Central memory CD4-positive, alpha-beta T cell (primary cell): ENCODE measurements at regions not wholly inside any gene's neighbourhood (a gene's known extent, or its start where the extent isn't known, plus 50 kb on each side); places are given as distances from the start of the nearest gene placed in this dataset.
"Not testable (repeated sequence)": the region's sequence is repeated elsewhere in the genome, so short reads cannot be mapped to it uniquely, and the experiment has no call there.

Source experiments
- DNase-seq: peaks from one replicate; pipeline ENCODE4 v3.0.0; 2022

DNA sequence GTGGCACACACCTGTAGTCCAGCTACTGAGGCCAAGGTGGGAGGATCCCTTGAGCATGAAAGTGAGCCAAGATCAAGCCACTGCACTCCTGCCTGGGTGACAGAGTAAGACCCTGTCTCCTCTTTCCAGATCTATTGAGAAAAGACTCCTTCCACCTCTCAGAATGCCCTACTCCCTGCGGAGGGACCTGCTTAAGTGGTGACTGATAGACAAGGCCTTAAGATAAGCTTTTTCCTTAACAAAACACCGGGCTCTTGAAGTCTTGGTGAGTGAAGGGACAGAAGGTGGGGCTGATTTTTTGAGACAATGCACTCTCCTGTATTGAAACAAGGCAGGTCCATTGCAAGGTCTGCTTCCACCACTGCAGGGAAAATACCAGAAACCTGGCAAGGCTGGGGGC, 338.4 kb upstream of the FRG2C start:
- no peak for DNase-seq

DNA sequence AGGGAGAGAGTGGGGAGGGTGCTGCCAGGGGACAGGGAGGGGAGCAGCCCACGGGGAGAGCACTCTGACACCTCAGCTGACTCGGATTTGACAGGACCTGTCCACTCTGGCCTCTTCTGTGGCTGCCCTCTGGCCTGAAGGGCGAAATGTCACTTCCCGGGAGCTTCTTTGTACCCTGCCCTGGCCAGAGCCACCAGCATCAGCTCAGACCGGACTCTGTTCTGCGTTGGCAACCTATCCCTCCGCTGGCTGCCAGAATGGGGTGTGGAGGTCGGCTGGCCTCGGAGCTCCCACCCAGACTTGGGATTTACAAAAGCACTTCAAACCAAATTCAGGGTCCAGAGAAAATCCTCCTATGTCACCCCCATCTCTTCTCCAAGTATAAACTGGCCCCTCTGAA, 336.7 kb upstream of the FRG2C start:
- no peak for DNase-seq

DNA sequence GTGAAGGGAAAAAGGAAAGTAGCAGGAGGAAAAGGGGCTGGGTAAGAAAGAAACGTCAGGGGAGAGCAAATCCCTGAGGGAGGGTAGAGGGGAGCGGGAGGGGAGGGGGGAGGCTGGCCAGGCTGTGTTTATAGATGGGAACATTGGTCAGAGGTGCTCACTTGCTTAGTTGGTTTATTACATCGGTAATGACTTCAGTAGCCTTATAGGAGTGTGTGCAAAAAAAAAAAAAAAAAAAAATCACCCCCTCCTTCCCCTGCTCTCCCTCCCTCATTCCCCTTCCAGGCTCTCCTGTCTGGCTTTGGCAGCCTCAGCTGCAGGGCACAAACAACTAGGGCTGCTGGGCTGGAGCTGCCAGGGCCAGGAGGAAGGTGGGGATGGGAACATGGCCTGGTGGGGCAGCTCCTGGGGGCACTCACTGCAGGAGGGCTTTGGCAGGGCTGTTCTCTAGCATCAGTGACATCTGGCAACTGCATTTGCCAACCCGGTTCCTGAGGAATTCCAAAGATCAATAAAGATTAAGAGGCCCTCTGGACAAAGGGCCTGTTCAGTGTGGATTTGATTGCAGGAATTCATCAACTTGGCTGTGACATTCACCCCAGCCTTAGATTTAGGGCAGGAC, 334.5 kb upstream of the FRG2C start:
- no peak for DNase-seq

DNA sequence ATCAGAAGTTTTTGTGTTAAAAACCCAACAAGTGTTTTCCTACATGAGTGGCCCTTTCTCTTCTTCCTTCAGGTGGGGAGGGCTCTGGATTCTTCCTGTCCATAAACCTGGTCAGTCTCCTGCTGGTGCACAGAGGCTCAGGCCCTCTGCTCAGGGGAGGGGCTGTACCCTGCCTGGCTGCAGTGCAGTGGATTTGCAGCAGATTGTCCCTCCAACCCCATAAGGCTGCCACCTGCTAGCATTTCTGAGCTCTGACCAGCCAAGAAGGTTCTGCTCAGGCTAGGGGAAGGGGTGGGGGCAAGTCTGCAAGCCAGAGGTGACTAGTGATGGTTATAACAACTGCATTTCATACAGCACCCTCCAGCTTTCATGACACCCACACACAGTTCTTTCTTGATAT, 333.7 kb upstream of the FRG2C start:
- not testable (repeated sequence) for DNase-seq

DNA sequence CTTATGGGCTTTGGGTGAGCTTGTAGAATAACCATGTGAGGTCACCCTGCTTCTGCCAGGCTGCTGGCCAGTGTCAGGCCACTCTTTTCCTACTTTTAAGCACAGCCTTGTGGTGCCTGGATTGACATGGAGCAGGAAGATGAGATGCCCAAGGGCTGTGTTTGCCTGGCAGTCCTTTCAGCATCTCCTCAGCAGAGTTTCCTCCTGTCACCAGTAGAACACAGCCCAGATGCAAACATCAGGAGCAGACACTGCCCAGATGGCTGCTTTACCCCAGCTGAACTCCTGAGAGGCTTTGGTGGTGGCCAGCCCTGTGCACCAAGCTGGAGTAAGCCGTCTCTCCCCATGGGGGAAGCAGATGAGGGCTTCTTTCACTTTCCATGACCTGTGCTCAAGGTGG, 332.0 kb upstream of the FRG2C start:
- not testable (repeated sequence) for DNase-seq

DNA sequence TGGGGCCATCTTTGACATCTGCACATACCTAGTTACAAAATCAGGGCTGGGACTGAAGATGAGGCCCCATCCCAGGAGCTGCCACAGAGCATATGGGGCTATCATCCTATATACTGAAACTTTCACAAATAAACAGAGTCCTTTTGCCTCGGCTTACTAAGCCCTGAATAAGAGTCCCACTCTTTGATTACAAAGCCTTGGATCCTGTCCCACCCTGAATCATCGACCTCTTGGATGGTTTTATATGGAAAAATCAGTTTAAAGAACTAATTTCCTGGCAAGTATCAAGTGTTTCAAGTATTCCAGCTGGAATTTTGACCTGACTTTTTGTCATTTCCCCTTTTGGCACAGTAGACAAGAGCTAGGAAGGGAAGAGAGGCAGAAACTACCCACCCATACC, 331.3 kb upstream of the FRG2C start:
- DNase-seq = no peak

DNA sequence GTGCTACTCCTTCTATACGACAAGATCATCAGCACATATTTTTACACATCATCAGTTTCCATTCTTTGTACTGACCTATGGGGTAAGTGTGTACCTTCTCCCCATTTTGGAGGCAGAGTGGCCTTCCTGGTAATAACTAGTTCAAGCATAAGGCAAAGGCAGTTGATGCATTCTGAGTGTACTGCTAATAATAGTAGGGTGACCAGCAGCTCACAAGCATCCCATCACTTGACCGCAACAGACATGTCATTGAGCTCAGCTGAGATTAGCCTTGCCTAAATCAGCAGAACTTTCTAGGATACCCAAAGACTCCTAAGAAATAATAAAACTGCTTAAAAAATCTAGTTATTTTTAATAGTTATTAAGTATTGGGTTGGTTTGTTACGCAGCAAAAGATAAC, 329.8 kb upstream of the FRG2C start:
- DNase-seq = no peak

DNA sequence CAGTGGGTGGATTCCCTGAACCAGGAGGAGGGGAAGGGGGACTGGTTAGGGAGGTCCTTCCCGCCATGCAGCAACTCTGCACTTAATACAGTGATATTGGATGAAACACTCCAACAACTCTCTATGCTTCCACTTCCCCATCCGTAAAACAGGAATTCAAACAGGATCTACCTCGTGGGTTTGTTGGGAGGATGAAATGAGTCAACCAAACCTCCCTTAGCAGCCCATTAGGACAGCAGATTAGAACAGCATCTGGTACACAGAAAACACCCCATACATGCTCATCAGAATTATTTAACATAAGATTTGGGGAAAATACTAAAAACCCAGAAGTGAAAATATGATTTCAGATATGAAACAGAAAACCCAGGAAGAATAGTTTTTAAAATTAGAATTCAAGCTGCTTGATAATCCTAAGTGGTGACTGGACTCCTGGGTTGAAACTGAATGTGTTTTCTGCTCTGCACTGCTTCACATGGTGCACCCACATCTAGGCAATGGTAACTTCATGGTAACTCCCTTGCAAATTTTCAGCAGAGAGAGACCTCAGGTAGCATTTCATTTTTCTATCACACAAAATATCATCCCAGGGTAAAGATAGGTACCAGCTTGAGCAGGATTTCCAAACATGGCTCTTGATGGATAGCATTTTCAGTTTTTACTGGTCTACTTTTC, 326.8 kb upstream of the FRG2C start:
- DNase-seq = no peak

DNA sequence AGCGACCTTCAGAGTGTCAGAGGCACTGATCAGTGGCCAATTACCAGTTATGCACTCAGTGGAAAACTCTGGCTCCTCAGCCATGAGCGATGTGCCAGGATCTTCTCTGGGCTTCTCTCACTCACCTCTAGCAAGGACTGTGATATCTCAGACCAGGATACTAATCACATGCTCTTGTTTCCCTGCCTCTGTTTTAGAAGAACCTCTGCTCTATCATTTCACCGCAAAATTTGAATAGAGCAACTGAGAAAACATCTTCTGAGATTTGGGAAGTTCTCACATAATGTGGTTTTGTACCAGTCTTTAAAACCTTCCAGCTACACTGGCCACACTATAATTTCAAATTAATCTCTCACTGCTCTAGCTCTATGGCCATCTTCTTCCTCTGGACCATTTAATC, 325.8 kb upstream of the FRG2C start:
- DNase-seq = no peak

DNA sequence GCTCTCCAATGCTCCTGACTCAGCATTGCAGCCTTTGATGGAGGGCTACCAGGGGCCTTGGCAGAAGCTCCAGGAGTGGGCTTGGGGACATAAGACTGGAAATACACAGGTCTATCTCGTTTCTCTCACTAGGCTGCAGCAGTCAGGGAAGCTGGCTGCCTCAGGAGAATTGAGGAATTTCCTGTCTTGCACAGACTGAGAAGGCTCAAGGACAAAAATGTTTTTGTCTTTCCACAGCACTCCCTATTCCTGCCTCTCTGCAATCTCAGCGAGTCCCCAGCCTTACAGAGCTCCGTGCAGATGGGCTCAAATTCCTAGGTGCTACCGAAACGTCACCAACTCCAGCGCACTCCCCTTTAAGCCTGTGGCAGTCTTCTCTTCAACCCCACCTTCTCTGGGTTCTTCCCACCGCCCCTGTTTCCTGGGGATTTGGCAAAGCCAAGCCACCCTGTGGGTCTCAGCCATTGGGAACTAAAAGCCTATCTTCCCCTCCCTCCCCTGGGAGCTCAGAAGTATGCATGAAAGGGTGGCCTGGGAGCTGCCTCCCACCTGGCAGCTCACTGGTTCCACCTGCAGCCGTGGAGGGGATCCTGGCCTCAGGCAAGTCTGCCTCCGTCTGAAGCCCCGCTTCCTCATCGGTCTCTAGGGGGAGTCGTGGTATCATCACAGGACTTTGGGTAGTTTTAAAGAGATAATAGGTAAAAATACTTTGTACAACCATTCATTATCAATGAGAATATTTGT, 322.6 kb upstream of the FRG2C start:
- DNase-seq = no peak

DNA sequence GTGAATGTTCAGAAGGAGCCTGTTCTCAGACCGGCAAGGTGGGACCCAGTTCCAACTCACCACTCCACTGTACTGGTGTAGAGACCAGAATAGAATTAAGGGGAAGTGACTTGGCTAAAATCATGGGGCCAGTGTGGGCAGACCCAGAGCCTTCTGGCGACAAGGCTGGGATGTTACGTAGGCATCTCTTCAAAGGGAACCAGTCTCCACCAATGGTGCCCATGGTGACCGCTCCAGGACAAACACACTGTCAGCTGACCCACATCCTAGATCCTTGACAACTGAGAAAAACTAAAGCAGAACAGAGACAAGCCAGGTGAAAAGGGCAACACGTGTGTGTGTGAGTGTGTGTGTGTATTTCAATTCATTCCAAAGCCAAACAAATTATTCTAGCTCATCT, 321.7 kb upstream of the FRG2C start:
- DNase-seq = no peak

DNA sequence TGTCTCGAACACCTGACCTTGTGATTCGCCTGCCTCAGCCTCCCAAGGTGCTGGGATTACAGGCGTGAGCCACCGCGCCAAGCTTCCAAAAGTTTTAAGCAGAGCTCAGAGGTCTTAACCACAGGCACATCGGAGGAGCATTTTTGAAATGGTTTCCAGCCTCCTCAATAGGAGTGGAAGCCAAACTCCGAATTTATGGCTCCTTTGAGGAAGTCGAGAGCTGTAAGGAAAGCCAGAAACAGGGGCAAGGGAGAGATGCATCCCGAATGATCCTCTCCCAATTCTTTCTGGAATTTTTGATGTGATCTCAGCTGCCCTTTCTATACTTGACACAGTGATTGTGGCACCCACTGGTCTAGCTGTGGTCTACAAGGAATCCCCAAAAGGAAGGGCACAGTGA, 313.6 kb upstream of the FRG2C start:
- DNase-seq = not testable (repeated sequence)

DNA sequence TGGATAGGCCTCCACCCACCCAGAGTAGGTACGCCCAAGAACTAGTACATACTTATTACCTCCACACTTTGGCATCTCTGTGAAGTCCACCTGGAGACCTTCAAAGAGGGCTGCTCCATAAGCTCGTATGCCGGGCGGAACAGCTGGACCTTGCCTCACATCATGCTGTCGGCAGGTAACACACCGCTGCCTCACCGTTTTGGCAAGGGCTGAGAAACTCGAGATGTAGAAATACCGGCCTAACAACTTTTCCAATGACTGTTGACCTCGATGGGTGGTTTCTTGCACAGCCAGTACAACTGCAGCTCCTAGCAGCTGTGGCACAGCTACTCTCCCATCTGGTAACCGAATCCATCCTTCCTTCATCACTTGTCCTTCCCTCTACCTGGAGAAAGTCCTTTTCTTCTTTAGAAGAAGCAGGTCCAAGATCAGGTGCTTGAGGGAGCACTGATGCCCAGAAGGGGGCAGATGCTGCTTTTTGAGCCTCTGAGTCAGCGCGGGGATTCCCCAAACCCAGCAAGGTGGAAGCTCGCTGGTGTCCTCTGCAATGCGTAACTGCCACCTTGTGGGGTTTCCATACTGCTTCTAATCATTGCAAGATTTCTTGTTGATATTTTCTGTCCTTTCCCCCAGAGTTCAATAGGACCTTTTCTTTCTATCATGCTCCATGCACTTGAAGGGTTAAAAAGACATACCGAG, 301.9 kb upstream of the FRG2C start:
- DNase-seq = peak; percentile 3

DNA sequence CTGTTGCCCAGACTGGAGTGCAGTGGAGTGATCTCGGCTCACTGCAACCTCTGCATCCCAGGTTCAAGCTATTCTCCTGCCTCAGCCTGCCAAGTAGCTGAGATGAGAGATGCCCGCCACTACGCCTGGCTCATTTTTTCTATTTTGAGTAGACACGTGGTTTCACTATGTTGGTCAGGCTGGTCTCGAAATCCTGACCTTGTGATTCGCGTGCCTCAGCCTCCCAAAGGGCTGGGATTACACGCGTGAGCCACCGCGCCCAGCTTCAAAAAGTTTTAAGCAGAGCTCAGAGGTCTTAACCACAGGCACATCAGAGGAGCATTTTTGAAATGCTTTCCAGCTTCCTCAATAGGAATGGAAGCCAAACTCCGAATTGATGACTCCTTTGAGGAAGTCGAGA, 291.2 kb upstream of the FRG2C start:
- not testable (repeated sequence) for DNase-seq

DNA sequence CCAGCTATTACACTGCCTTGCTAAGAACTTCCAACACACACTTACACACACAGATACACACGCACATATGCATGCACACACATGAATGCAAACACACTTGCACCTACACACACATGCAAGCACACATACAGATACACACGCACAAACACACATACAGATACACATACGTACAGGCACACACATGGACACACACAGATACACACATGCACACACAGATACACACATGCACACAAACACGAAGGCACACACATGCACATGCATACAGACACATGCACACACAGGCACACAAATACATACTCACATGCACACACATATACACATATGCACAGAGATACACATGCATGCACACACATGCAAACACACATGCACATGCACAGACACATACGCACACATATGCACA, 284.3 kb upstream of the FRG2C start:
- not testable (repeated sequence) for DNase-seq

DNA sequence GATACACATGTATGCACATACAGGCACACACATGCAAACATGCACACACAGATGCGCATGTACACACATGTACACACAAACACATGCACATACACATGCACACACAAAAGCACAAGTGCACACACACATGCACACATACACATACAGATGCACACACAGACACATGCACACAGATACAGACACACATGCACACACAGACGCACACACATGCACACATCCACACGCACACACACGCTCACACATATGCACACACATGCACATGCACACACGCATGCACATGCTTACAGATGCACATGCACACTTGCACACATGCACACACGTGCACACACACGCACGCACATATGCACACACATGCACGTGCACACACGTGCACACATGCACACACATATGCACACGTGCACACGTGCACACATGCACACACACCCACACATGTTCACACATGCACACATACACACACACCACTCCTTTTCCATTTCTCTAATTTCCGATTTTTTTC, 283.8 kb upstream of the FRG2C start:
- DNase-seq = no peak

DNA sequence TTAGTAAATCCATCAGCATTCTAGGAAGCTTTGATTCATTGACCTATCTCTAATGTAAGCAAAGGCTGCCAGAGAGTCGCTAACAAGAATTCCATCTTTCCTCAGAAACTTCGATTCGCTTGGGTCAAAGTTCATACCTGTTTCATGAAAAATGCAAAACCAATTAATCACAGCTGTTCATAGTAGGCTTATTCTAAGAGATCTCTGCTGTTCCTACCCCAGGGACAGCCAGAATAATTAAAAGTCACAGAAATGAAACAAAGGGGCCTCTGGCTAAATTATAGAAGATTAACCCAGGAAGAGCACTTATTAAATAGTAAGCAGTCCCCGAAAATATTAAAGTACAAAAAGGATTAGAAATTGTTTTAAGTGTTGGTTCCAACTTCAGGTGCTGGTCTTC, 280.1 kb upstream of the FRG2C start:
- not testable (repeated sequence) for DNase-seq

DNA sequence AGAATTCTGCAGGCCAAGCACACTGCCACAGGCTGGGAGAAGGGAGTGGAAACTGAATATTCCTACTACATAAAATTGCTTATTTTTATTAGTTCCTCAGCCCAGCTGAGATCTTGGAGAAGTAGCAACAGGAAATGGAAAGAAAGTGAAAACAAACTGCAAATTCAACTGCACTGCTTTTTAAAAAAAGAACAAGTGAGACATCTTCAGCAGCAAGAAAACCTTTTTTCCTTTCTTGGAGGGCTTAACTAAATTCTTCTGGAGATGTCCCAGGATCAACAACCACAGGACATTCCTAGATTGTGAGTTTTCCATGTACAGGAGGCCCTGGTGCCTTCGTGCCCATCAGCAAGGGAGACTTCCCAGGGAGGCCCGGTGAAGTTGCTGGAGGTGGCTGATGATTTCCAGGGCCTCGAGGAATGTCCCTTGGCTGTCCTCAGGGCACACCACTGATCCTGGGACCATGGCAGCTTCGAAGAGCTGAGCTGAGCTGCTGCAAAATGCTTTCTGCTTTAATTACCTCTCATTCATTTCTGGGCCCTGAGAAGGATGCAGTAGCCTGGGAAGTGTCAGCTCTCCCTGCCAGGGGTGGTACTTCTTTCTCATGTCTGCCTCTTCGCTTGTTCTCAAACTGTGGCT, 275.5 kb upstream of the FRG2C start:
- not testable (repeated sequence) for DNase-seq

DNA sequence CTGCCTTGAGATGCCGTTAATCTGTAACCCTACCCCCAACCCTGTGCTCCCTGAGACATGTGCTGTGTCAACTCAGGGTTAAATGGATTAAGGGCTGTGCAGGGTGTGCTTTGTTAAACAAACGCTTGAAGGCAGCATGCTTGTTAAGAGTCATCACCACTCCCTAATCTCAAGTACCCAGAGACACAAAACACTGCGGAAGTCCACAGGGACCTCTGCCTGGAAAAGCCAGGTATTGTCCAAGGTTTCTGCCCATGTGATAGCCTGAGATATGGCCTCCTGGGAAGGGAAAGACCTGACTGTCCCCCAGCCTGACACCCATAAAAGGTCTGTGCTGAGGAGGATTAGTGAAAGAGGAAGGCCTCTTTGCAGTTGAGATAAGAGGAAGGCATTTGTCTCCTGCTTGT, 270.8 kb upstream of the FRG2C start:
- DNase-seq = not testable (repeated sequence)

DNA sequence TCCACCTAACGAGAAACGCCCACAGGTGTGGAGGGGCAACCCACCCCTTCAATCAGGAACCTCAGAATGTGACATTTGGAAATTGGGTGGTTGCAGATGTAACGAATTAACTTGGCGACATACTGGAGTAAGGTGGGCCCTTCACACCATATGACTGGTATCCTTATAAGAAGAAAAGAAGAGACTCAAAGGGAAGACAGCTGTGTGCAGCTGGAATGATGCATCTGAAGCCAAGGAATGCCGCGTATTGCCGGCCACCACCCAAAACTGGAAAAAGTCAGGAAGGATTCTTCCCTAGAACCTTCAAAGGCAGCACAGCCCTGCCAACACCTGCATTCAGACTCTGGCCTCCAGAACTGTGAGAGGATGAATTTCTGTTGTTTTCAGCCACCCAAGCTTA, 270.0 kb upstream of the FRG2C start:
- DNase-seq = not testable (repeated sequence)

DNA sequence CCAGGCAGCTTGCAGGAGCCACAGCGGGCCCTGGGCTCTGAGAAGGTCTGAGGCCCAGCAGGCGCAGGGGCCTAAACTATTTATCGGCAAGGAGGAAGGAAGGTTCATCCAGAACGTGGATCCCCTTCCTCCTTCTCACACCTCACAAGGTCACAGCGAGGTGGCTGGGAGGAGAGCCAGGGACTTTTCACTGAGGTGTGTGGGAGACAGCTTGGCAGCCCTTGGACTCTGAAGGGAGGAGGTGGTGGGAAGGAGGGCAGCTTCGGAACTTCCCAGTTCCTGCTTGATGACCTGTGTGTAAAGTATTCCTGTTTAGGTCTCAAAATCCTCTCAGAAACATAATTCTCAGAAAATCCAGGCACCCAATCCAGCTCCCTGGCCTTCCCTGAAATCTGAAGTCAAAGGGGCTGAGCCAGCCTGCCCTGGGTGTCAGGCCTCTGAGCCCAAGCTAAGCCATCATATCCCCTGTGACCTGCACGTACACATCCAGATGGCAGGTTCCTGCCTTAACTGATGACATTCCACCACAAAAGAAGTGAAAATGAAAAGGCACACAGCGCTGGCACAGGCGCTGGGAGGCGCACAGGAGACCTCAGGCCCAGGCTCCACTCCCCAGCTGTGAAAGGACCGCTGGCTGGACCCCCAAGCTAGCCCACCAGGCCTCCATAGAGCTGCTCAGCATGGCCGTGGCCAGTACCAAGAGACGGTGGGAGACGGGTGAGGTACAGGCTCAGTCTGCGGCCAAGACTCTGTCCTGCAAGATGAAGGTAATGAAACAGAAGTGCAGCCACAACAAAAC, 269.4 kb upstream of the FRG2C start:
- DNase-seq = not testable (repeated sequence)
